Neuronal stem cell (in vitro differentiated cells): ENCODE measurements at regions not wholly inside any gene's neighbourhood (a gene's known extent, or its start where the extent isn't known, plus 50 kb on each side); places are given as distances from the start of the nearest gene placed in this dataset.

Source experiments
- DNase-seq: peaks from one replicate; pipeline ENCODE4 v3.0.0-alpha.2; 2013; ENCODE audit warnings: low spot score
- H2AFZ ChIP-seq: one replicate; pipeline ENCODE4 v1.6.1; 2013; ENCODE audit warnings: mild to moderate bottlenecking, low read length, inconsistent platforms
- H2AK5ac ChIP-seq: 2 replicates; pipeline ENCODE4 v1.6.1; 2013; ENCODE audit warnings: low read depth, mild to moderate bottlenecking, inconsistent platforms, low read length, moderate library complexity, mixed read lengths
- H2BK120ac ChIP-seq: 2 replicates; pipeline ENCODE4 v1.6.1; 2013; ENCODE audit warnings: low read depth, mild to moderate bottlenecking, inconsistent platforms, low read length, moderate library complexity, mixed read lengths
- H2BK12ac ChIP-seq: one replicate; pipeline ENCODE4 v1.6.1; 2013; ENCODE audit warnings: low read length, inconsistent platforms
- H2BK15ac ChIP-seq: 2 replicates; pipeline ENCODE4 v1.6.1; 2013; ENCODE audit warnings: mild to moderate bottlenecking, low read length, inconsistent platforms, mixed read lengths
- H2BK5ac ChIP-seq: one replicate; pipeline ENCODE4 v1.6.1; 2013; ENCODE audit warnings: inconsistent platforms, mild to moderate bottlenecking, low read length, moderate library complexity
- H3K14ac ChIP-seq: one replicate; pipeline ENCODE4 v1.6.1; 2013; ENCODE audit warnings: low read length, inconsistent platforms
- H3K18ac ChIP-seq: 2 replicates; pipeline ENCODE4 v1.6.1; 2013; ENCODE audit warnings: low read length, inconsistent platforms
- H3K23ac ChIP-seq: 2 replicates; pipeline ENCODE4 v1.6.1; 2013; ENCODE audit warnings: low read depth, mild to moderate bottlenecking, mixed read lengths, low read length, inconsistent platforms; ENCODE audit not compliant: poor library complexity
- H3K27ac ChIP-seq: replicated peaks from 3 replicates; pipeline ENCODE4 v1.5.1; 2013; ENCODE audit warnings: low read length, inconsistent platforms
- H3K27me3 ChIP-seq, 3 experiments: 2 replicates each; pipeline ENCODE4 v1.6.1; 2013; ENCODE audit warnings: low read length in 3 of 3, mild to moderate bottlenecking in 2 of 3, inconsistent platforms in 1 of 3, low read depth in 1 of 3, mixed read lengths in 1 of 3, moderate library complexity in 1 of 3; ENCODE audit not compliant: control insufficient read depth in 3 of 3, insufficient read depth in 3 of 3
- H3K36me3 ChIP-seq, 2 donors: replicated peaks in 1 of 2; 2 replicates each; pipeline ENCODE4 v1.6.1; 2013; ENCODE audit warnings: low read length in 2 of 2; ENCODE audit not compliant: control insufficient read depth in 2 of 2, insufficient read depth in 2 of 2
- H3K4ac ChIP-seq: 2 replicates; pipeline ENCODE4 v1.6.1; 2013; ENCODE audit warnings: inconsistent platforms, mild to moderate bottlenecking, low read length, moderate library complexity
- H3K4me1 ChIP-seq, 2 donors: 1 replicate in 1 of 2; 2 replicates in 1 of 2; pipeline ENCODE4 v1.6.1; 2013; ENCODE audit warnings: low read length in 2 of 2, low read depth in 1 of 2; ENCODE audit not compliant: control insufficient read depth in 2 of 2, insufficient read depth in 1 of 2
- H3K4me2 ChIP-seq: one replicate; pipeline ENCODE4 v1.6.1; 2013; ENCODE audit warnings: mild to moderate bottlenecking, low read length, inconsistent platforms; ENCODE audit not compliant: insufficient read depth, poor library complexity, severe bottlenecking
- H3K4me3 ChIP-seq, 2 donors: 2 replicates each; pipeline ENCODE4 v1.5.1; 2013; ENCODE audit warnings: low read length in 2 of 2, mild to moderate bottlenecking in 2 of 2, inconsistent platforms in 1 of 2, moderate library complexity in 1 of 2
- H3K79me1 ChIP-seq: one replicate; pipeline ENCODE4 v1.6.1; 2013; ENCODE audit warnings: low read depth, mild to moderate bottlenecking, inconsistent platforms, low read length, moderate library complexity
- H3K9ac ChIP-seq: one replicate; pipeline ENCODE4 v1.6.1; 2013; ENCODE audit warnings: mild to moderate bottlenecking, low read depth, low read length, inconsistent platforms; ENCODE audit not compliant: poor library complexity
- H3K9me3 ChIP-seq, 2 donors: replicated peaks in 1 of 2; 2 replicates each; pipeline versions ENCODE3 to v1.6.1; 2013; ENCODE audit warnings: low read length in 2 of 2, mild to moderate bottlenecking in 2 of 2, inconsistent platforms in 1 of 2, low read depth in 1 of 2, mixed read lengths in 1 of 2, moderate library complexity in 1 of 2; ENCODE audit not compliant: control insufficient read depth in 2 of 2, insufficient read depth in 1 of 2
- H4K8ac ChIP-seq: one replicate; pipeline ENCODE4 v1.6.1; 2013; ENCODE audit warnings: low read depth, mild to moderate bottlenecking, inconsistent platforms, low read length, moderate library complexity
- H4K91ac ChIP-seq: one replicate; pipeline ENCODE4 v1.6.1; 2013; ENCODE audit warnings: low read length, low read depth, mild to moderate bottlenecking, inconsistent platforms; ENCODE audit not compliant: poor library complexity
- WGBS, 2 donors: extraction: QIAGEN DNeasy Blood & Tissue Kit; methylation state at CpG; one replicate each; pipeline ENCODE4 v1.1.7; 2013; ENCODE audit warnings: missing lambda C conversion rate in 2 of 2, mixed read lengths in 1 of 2; ENCODE audit not compliant: insufficient read length in 2 of 2, insufficient replicate concordance in 1 of 2; ENCODE audit errors: extremely low coverage in 2 of 2; 5-methylcytosine and 5-hydroxymethylcytosine counted together

DNA sequence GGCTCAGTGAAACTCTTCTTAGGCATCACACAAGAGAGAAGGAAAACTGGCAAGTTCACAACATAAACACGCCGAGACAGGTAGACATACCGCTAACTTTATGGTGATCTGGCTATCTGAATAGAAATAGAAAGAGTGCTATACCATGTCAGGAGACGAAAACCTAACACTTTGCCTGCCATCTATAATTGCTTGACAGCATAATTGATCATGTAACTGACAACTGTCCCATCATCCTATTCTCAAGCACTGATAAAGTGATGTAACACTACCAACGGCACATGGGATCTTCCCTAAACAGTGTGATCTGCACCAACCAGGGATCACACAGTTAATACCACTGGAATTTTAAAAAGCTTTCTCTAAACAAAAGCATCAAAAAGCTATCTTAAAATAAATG, 270.9 kb upstream of the NSMCE3 start:
- no peak overlapping the region for H3K27ac ChIP-seq
- no peaks in the 10 kb centered on the region for H3K79me1 ChIP-seq
- no peak overlapping the region for H3K4ac ChIP-seq
- no peak overlapping the region for H3K4me3 ChIP-seq
- H2BK120ac ChIP-seq = no peak overlapping the region
- H2AK5ac ChIP-seq = no peak overlapping the region
- no CpG with 5 or more reads among the region's 5 CpGs for WGBS, 2 donors
- H3K23ac ChIP-seq = no peak overlapping the region
- no peak overlapping the region for H2AFZ ChIP-seq
- no peak overlapping the region for H4K91ac ChIP-seq
- H3K27me3 ChIP-seq = no peaks in the 10 kb centered on the region
- no peak overlapping the region for H2BK5ac ChIP-seq
- no peak overlapping the region for H2BK12ac ChIP-seq
- no peak overlapping the region for H3K9ac ChIP-seq
- H3K9me3 ChIP-seq = no peaks in the 10 kb centered on the region
- H3K4me1 ChIP-seq = peaks cover 0 to 14% of the 10 kb centered on the region in 2 donors
- H3K18ac ChIP-seq = no peak overlapping the region
- no peak for DNase-seq
- H4K8ac ChIP-seq = no peak overlapping the region
- H3K36me3 ChIP-seq = no peaks in the 10 kb centered on the region
- H3K4me2 ChIP-seq = no peak overlapping the region
- H2BK15ac ChIP-seq = no peak overlapping the region
- H3K14ac ChIP-seq = no peak overlapping the region

DNA sequence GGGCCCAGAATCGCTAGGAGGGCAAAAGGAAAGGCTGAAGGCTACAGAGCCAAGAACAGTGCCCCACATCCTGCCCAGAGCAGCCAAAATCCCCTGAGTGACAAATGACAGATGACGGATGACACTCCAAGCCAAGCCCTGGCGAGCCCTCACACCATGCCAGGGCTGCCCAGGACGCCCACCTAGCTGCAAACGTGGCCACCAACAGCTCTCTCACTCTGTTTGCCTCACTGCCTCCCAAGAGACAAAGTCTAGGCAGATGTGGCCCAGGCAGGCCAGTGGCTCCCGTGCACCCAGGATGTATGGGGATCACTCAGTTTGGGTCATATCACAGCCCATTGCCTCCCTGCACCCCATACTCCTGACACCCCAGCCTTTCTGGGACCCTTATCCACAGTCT, 270.1 kb upstream of the NSMCE3 start:
- Histone ChIP-seq H3K4me2 (no peak overlapping the region), H3K4me3 (no peak overlapping the region), H2BK12ac (no peak overlapping the region), H3K36me3 (no peaks in the 10 kb centered on the region), H2AFZ (no peak overlapping the region), H2AK5ac (no peak overlapping the region), H3K14ac (no peak overlapping the region), H2BK120ac (no peak overlapping the region), H3K4ac (no peak overlapping the region), H3K23ac (no peak overlapping the region), H3K27me3 (no peaks in the 10 kb centered on the region), H2BK15ac (no peak overlapping the region), H4K91ac (no peak overlapping the region), H3K9me3 (no peaks in the 10 kb centered on the region), H3K79me1 (no peaks in the 10 kb centered on the region), H4K8ac (no peak overlapping the region), H3K27ac (no peak overlapping the region), H3K4me1 (peaks cover 0 to 14% of the 10 kb centered on the region in 2 donors), H3K9ac (no peak overlapping the region), H3K18ac (peak overlapping the region; percentile 4), H2BK5ac (no peak overlapping the region)
- WGBS, 2 donors = no CpG with 5 or more reads among the region's 6 CpGs
- DNase-seq = no peak

DNA sequence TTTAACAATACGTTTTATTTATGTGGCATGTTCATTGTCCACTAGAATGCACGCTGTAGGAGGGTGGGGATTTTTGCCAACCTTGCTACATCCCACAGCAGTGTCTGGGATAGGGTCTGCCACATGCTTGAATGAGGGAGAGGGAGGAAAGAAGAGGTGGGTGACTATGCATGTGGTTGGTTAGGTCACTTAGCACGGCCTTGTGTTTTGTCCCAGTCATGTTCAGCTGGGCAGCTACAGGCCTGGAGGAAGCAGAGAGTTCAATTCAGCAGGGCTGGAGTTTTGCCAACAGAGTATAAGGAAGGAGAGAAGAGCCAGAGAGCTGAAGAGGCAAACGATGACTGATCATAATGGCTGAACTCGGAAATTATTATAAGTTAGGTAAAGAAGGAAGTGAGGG, 268.4 kb upstream of the NSMCE3 start:
- no CpG with 5 or more reads among the region's 5 CpGs for WGBS, 2 donors
- no peaks in the 10 kb centered on the region for H3K27me3 ChIP-seq
- H3K79me1 ChIP-seq = no peaks in the 10 kb centered on the region
- no peak overlapping the region for H2BK15ac ChIP-seq
- no peak overlapping the region for H3K27ac ChIP-seq
- H3K36me3 ChIP-seq = no peaks in the 10 kb centered on the region
- H3K23ac ChIP-seq = no peak overlapping the region
- no peak overlapping the region for H2BK120ac ChIP-seq
- H3K9me3 ChIP-seq = no peaks in the 10 kb centered on the region
- no peak overlapping the region for H3K4me2 ChIP-seq
- DNase-seq = no peak
- no peak overlapping the region for H3K9ac ChIP-seq
- no peak overlapping the region for H3K18ac ChIP-seq
- peaks cover 0 to 14% of the 10 kb centered on the region in 2 donors for H3K4me1 ChIP-seq
- H4K91ac ChIP-seq = no peak overlapping the region
- H2BK12ac ChIP-seq = no peak overlapping the region
- no peak overlapping the region for H2AK5ac ChIP-seq
- no peak overlapping the region for H3K4me3 ChIP-seq
- H2BK5ac ChIP-seq = no peak overlapping the region
- no peak overlapping the region for H3K14ac ChIP-seq
- H3K4ac ChIP-seq = no peak overlapping the region
- no peak overlapping the region for H4K8ac ChIP-seq
- H2AFZ ChIP-seq = no peak overlapping the region

DNA sequence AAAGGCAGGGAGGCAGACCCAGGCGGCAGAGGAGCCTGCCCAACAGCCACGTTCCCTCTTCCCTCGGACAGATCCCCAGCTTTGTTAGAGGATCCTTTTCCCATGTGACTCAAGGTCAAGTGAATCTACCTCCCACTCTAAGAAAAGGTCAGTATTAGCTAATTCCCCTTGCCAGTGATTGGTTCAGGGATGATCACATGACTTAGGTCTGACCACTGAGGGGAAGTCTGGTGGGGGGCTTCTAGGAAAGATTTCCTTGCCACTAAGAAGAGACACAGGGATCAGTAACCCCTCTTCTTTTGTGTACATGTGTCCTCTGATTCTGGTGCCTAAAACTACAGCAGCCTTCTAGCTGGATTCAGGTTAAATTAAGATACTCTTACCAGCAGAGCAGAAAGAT, 266.3 kb upstream of the NSMCE3 start:
- no peak overlapping the region for H3K4ac ChIP-seq
- H2AK5ac ChIP-seq = no peak overlapping the region
- H4K91ac ChIP-seq = no peak overlapping the region
- no CpG with 5 or more reads among the region's 3 CpGs for WGBS, 2 donors
- no peak overlapping the region for H2BK120ac ChIP-seq
- H3K27me3 ChIP-seq = no peaks in the 10 kb centered on the region
- peaks cover 0 to 7% of the 10 kb centered on the region in 2 donors for H3K4me1 ChIP-seq
- DNase-seq = no peak
- H3K23ac ChIP-seq = no peak overlapping the region
- H3K9ac ChIP-seq = no peak overlapping the region
- no peak overlapping the region for H3K14ac ChIP-seq
- H2BK15ac ChIP-seq = no peak overlapping the region
- H3K4me3 ChIP-seq = no peak overlapping the region
- no peak overlapping the region for H4K8ac ChIP-seq
- H3K79me1 ChIP-seq = no peaks in the 10 kb centered on the region
- H2BK5ac ChIP-seq = no peak overlapping the region
- no peak overlapping the region for H2BK12ac ChIP-seq
- H3K36me3 ChIP-seq = no peaks in the 10 kb centered on the region
- no peak overlapping the region for H2AFZ ChIP-seq
- no peaks in the 10 kb centered on the region for H3K9me3 ChIP-seq
- H3K18ac ChIP-seq = no peak overlapping the region
- no peak overlapping the region for H3K4me2 ChIP-seq
- no peak overlapping the region for H3K27ac ChIP-seq
